ENCODE measurements at regions not wholly inside any gene's neighbourhood (a gene's known extent, or its start where the extent isn't known, plus 50 kb on each side); places are given as distances from the start of the nearest gene placed in this dataset.
A peak's percentile ranks its signal among the peaks of the same experiment; 100 is the strongest.

DNA sequence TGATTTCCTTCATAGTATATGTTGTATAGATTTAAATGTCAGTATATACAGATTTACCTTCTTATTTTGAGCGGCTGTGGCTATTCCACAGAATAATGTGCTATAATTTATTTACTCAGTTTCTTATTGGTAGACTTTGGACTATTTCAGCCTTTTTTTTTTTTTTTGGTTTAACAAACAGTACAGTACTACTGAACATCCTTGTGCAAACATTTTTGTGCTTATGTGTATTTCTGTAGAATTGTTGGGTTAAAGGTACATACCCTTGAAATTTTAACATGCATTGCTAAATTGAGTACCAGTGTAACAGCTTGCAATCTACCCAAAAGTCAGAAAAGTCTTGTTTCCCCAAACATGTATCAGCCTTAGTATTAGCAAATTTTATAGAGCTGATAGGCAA lies 68.8 kb downstream of the HHEX start:
- H3K36me3 ChIP-seq, result no peaks in the 10 kb centered on the region
- no peak overlapping the region for H3K4me2 ChIP-seq
- no peak overlapping the region for H3K27ac ChIP-seq
- peaks cover 13% of the 10 kb centered on the region for H3K4me1 ChIP-seq
- no peak for DNase-seq (ENCODE audit: low spot score)
- no peak overlapping the region for H3K9ac ChIP-seq
- H3K4me3 ChIP-seq, result no peak overlapping the region
- H3K27me3 ChIP-seq, result no peaks in the 10 kb centered on the region
- H3K79me2 ChIP-seq (ENCODE audit: low read depth), result no peaks in the 10 kb centered on the region
- peaks cover 2% of the 10 kb centered on the region for H3K27me3 Mint-ChIP-seq (ENCODE audit: insufficient read depth, low read depth)
- no peaks in the 10 kb centered on the region for H3K36me3 Mint-ChIP-seq
- no peak overlapping the region for H3K27ac Mint-ChIP-seq
- no peak overlapping the region for H3K4me3 Mint-ChIP-seq
- H3K4me1 Mint-ChIP-seq, result peaks cover 18% of the 10 kb centered on the region
- H4K20me1 ChIP-seq (ENCODE audit: low read depth), result no peaks in the 10 kb centered on the region
- H3K9me3 ChIP-seq (ENCODE audit: low read depth), result no peaks in the 10 kb centered on the region
- H3F3A ChIP-seq (ENCODE audit: low read depth), result no peaks in the 10 kb centered on the region
- H3K9me3 Mint-ChIP-seq, result no peaks in the 10 kb centered on the region
- no peak for TF ChIP-seq EZH2 (IDR thresholded peaks at IDR 0.05)
- TF ChIP-seq EZH2phosphoT487 (IDR thresholded peaks at IDR 0.05), result no peak
- TF ChIP-seq, protein P1, sequence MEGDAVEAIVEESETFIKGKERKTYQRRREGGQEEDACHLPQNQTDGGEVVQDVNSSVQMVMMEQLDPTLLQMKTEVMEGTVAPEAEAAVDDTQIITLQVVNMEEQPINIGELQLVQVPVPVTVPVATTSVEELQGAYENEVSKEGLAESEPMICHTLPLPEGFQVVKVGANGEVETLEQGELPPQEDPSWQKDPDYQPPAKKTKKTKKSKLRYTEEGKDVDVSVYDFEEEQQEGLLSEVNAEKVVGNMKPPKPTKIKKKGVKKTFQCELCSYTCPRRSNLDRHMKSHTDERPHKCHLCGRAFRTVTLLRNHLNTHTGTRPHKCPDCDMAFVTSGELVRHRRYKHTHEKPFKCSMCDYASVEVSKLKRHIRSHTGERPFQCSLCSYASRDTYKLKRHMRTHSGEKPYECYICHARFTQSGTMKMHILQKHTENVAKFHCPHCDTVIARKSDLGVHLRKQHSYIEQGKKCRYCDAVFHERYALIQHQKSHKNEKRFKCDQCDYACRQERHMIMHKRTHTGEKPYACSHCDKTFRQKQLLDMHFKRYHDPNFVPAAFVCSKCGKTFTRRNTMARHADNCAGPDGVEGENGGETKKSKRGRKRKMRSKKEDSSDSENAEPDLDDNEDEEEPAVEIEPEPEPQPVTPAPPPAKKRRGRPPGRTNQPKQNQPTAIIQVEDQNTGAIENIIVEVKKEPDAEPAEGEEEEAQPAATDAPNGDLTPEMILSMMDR (IDR thresholded peaks at IDR 0.05), result no peak
- no peak overlapping the region for H2AFZ ChIP-seq (replicated peaks)

- H3K9me3 Mint-ChIP-seq, result no peaks in the 10 kb centered on the region
- Histone ChIP-seq H4K20me1 (ENCODE audit: low read depth) (no peaks in the 10 kb centered on the region), H3K79me2 (ENCODE audit: low read depth) (no peaks in the 10 kb centered on the region), H3K4me2 (no peak overlapping the region), H3F3A (ENCODE audit: low read depth) (no peaks in the 10 kb centered on the region), H3K9me3 (ENCODE audit: low read depth) (no peaks in the 10 kb centered on the region), H2AFZ (replicated peaks) (no peak overlapping the region), H3K9ac (no peak overlapping the region), H3K27me3 (no peaks in the 10 kb centered on the region), H3K4me3 (no peak overlapping the region), H3K27ac (no peak overlapping the region), H3K36me3 (no peaks in the 10 kb centered on the region), H3K4me1 (peaks cover 13% of the 10 kb centered on the region)
- H3K27me3 Mint-ChIP-seq (ENCODE audit: insufficient read depth, low read depth), result peaks cover 2% of the 10 kb centered on the region
- H3K4me1 Mint-ChIP-seq, result peaks cover 18% of the 10 kb centered on the region
- TF ChIP-seq, protein P1 (IDR thresholded peaks at IDR 0.05), result no peak
- TF ChIP-seq EZH2phosphoT487 (IDR thresholded peaks at IDR 0.05) (no peak), EZH2 (IDR thresholded peaks at IDR 0.05) (no peak)
- H3K27ac Mint-ChIP-seq, result no peak overlapping the region
- H3K36me3 Mint-ChIP-seq, result no peaks in the 10 kb centered on the region
- no peak overlapping the region for H3K4me3 Mint-ChIP-seq
- no peak for DNase-seq (ENCODE audit: low spot score)
Measured at GRCh38 chr10:92760609-92761008, 70.9 kb downstream of the HHEX start.

DNA sequence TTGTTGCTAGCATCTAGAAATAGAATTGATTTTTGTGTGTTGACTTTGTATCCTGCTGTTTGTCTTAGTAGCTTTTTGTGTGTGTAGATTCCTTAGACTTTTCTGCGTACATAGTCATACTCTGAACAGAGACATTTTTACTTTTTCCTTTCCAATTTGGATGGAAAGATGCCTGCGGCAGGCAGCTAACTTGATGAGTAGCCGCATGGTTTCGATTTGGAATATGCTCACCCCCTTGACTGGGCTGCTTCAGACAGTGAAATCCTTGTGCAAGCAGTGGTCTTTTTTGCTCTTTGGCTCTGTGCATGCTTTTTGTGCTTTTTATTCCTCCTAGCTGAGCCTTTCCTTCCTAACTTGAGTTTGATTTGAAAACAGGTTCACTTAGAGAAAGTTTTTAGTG lies 71.8 kb downstream of the HHEX start:
- Histone ChIP-seq H3K27me3 (no peaks in the 10 kb centered on the region), H3K27ac (no peak overlapping the region), H3K9me3 (ENCODE audit: low read depth) (no peaks in the 10 kb centered on the region), H4K20me1 (ENCODE audit: low read depth) (no peaks in the 10 kb centered on the region), H2AFZ (replicated peaks) (peak overlapping the region; percentile 42), H3K4me1 (peaks cover 9% of the 10 kb centered on the region), H3K4me2 (no peak overlapping the region), H3K36me3 (no peaks in the 10 kb centered on the region), H3K79me2 (ENCODE audit: low read depth) (no peaks in the 10 kb centered on the region), H3F3A (ENCODE audit: low read depth) (no peaks in the 10 kb centered on the region), H3K9ac (no peak overlapping the region), H3K4me3 (no peak overlapping the region)
- H3K27ac Mint-ChIP-seq, result no peak overlapping the region
- H3K27me3 Mint-ChIP-seq (ENCODE audit: insufficient read depth, low read depth), result peaks cover 2% of the 10 kb centered on the region
- H3K9me3 Mint-ChIP-seq, result peaks cover under 1% of the 10 kb centered on the region
- DNase-seq (ENCODE audit: low spot score), result no peak
- H3K4me3 Mint-ChIP-seq, result no peak overlapping the region
- no peaks in the 10 kb centered on the region for H3K36me3 Mint-ChIP-seq
- H3K4me1 Mint-ChIP-seq, result peaks cover 9% of the 10 kb centered on the region
- TF ChIP-seq EZH2phosphoT487 (IDR thresholded peaks at IDR 0.05) (no peak), EZH2 (IDR thresholded peaks at IDR 0.05) (no peak)
- TF ChIP-seq, protein P1 (IDR thresholded peaks at IDR 0.05), result no peak

All from neural progenitor cell (in vitro differentiated cells).